H9 (cell line): ENCODE measurements at regions not wholly inside any gene's neighbourhood (a gene's known extent, or its start where the extent isn't known, plus 50 kb on each side); places are given as distances from the start of the nearest gene placed in this dataset.

Experiments
- DNase-seq: peaks from one replicate; pipeline ENCODE4 v3.0.0-alpha.2; 2017
- H2AFZ ChIP-seq: one replicate; pipeline ENCODE4 v1.6.1; 2013; ENCODE audit warnings: mild to moderate bottlenecking, low read length, control low read depth, moderate library complexity
- H2AK5ac ChIP-seq: 2 replicates; pipeline ENCODE4 v1.6.1; 2013; ENCODE audit warnings: low read length, control low read depth, mixed read lengths; ENCODE audit not compliant: insufficient read length
- H2BK120ac ChIP-seq: one replicate; pipeline ENCODE4 v1.6.1; 2013; ENCODE audit warnings: low read depth, mild to moderate bottlenecking, low read length, control low read depth, inconsistent platforms; ENCODE audit not compliant: poor library complexity, severe bottlenecking
- H2BK12ac ChIP-seq: 2 replicates; pipeline ENCODE4 v1.6.1; 2013; ENCODE audit warnings: low read length, control low read depth, mixed read lengths, low read depth; ENCODE audit not compliant: insufficient read length
- H2BK15ac ChIP-seq: 2 replicates; pipeline ENCODE4 v1.6.1; 2013; ENCODE audit warnings: low read depth, low read length, control low read depth
- H2BK20ac ChIP-seq: one replicate; pipeline ENCODE4 v1.6.1; 2013; ENCODE audit warnings: low read depth, mild to moderate bottlenecking, low read length, control low read depth, inconsistent platforms; ENCODE audit not compliant: poor library complexity, severe bottlenecking
- H2BK5ac ChIP-seq: 2 replicates; pipeline ENCODE4 v1.6.1; 2013; ENCODE audit warnings: low read length, control low read depth, mixed read lengths; ENCODE audit not compliant: insufficient read length
- H3K14ac ChIP-seq: 2 replicates; pipeline ENCODE4 v1.6.1; 2013; ENCODE audit warnings: low read length, control low read depth; ENCODE audit not compliant: insufficient read depth
- H3K18ac ChIP-seq: 2 replicates; pipeline ENCODE4 v1.6.1; 2013; ENCODE audit warnings: low read depth, mild to moderate bottlenecking, mixed read lengths, low read length, control low read depth; ENCODE audit not compliant: insufficient read length
- H3K23ac ChIP-seq: 2 replicates; pipeline ENCODE4 v1.6.1; 2013; ENCODE audit warnings: low read length, control low read depth, mixed read lengths, low read depth; ENCODE audit not compliant: insufficient read length
- H3K23me2 ChIP-seq: 2 replicates; pipeline ENCODE4 v1.6.1; 2013; ENCODE audit warnings: low read depth, mild to moderate bottlenecking, mixed read lengths, low read length, control low read depth; ENCODE audit not compliant: insufficient read length, poor library complexity, severe bottlenecking
- H3K27ac ChIP-seq: 2 replicates; pipeline ENCODE4 v1.5.1; 2013; ENCODE audit warnings: low read length, control low read depth, mixed read lengths, low read depth; ENCODE audit not compliant: insufficient read length
- H3K27me3 ChIP-seq: 2 replicates; pipeline ENCODE4 v1.6.1; 2013; ENCODE audit warnings: low read length, control low read depth, inconsistent platforms; ENCODE audit not compliant: insufficient read depth
- H3K4ac ChIP-seq: 2 replicates; pipeline ENCODE4 v1.6.1; 2013; ENCODE audit warnings: low read depth, mild to moderate bottlenecking, control low read depth, inconsistent platforms, low read length, moderate library complexity
- H3K4me1 ChIP-seq: 2 replicates; pipeline ENCODE4 v1.6.1; 2013; ENCODE audit warnings: low read length, control low read depth, inconsistent platforms; ENCODE audit not compliant: insufficient read depth
- H3K4me2 ChIP-seq: 2 replicates; pipeline ENCODE4 v1.6.1; 2013; ENCODE audit warnings: low read length, control low read depth, mixed read lengths; ENCODE audit not compliant: insufficient read length, insufficient read depth
- H3K56ac ChIP-seq: 2 replicates; pipeline ENCODE4 v1.6.1; 2013; ENCODE audit warnings: low read depth, mild to moderate bottlenecking, mixed read lengths, low read length, control low read depth; ENCODE audit not compliant: insufficient read length
- H3K79me1 ChIP-seq: 2 replicates; pipeline ENCODE4 v1.6.1; 2013; ENCODE audit warnings: low read depth, mild to moderate bottlenecking, moderate library complexity, low read length, control low read depth, inconsistent platforms; ENCODE audit not compliant: insufficient read depth, poor library complexity, severe bottlenecking
- H3K79me2 ChIP-seq: 2 replicates; pipeline ENCODE4 v1.6.1; 2013; ENCODE audit warnings: low read length, control low read depth, inconsistent platforms; ENCODE audit not compliant: insufficient read depth
- H3K9ac ChIP-seq: 2 replicates; pipeline ENCODE4 v1.6.1; 2013; ENCODE audit warnings: low read length, control low read depth, mixed read lengths; ENCODE audit not compliant: insufficient read length; ENCODE audit errors: extremely low read depth
- H3K9me3 ChIP-seq: one replicate; pipeline ENCODE4 v1.6.1; 2013; ENCODE audit warnings: low read depth, low read length, inconsistent platforms; ENCODE audit not compliant: control insufficient read depth
- H3T11ph ChIP-seq: one replicate; pipeline ENCODE4 v1.6.1; 2013; ENCODE audit warnings: mild to moderate bottlenecking, low read length, control low read depth, inconsistent platforms
- H4K20me1 ChIP-seq: one replicate; pipeline ENCODE4 v1.6.1; 2013; ENCODE audit not compliant: control insufficient read depth, insufficient read length, insufficient read depth
- H4K5ac ChIP-seq: 2 replicates; pipeline ENCODE4 v1.6.1; 2013; ENCODE audit warnings: low read depth, mild to moderate bottlenecking, mixed read lengths, low read length, control low read depth; ENCODE audit not compliant: insufficient read length
- H4K8ac ChIP-seq: replicated peaks from 2 replicates; pipeline ENCODE4 v1.6.1; 2013; ENCODE audit warnings: low read length, control low read depth, mixed read lengths, low read depth; ENCODE audit not compliant: insufficient read length
- H4K91ac ChIP-seq: 2 replicates; pipeline ENCODE4 v1.6.1; 2013; ENCODE audit warnings: low read depth, mild to moderate bottlenecking, moderate library complexity, mixed read lengths, low read length, control low read depth; ENCODE audit not compliant: insufficient read length
- H3K27ac Mint-ChIP-seq, 3 experiments: 2 replicates in 2 of 3; 3 replicates in 1 of 3; pipeline ENCODE4 v1.8.0; 2020 to 2021; ENCODE audit warnings: mixed read lengths in 3 of 3, mild to moderate bottlenecking in 1 of 3, moderate library complexity in 1 of 3
- H3K27me3 Mint-ChIP-seq: 2 replicates; pipeline ENCODE4 v1.8.0; 2021; ENCODE audit warnings: low read depth, mild to moderate bottlenecking, moderate library complexity, mixed read lengths
- H3K36me3 Mint-ChIP-seq, 3 experiments: 2 replicates in 2 of 3; 3 replicates in 1 of 3; pipeline ENCODE4 v1.8.0; 2020 to 2021; ENCODE audit warnings: low read depth in 3 of 3, mixed read lengths in 3 of 3; ENCODE audit not compliant: insufficient read depth in 1 of 3
- H3K4me1 Mint-ChIP-seq, 2 experiments: 2 replicates each; pipeline ENCODE4 v1.8.0; 2020; ENCODE audit warnings: mixed read lengths in 2 of 2
- H3K4me3 Mint-ChIP-seq, 2 experiments: 2 replicates in 1 of 2; 3 replicates in 1 of 2; pipeline ENCODE4 v1.8.0; 2020 to 2021; ENCODE audit warnings: mild to moderate bottlenecking in 2 of 2, mixed read lengths in 2 of 2, moderate library complexity in 1 of 2
- H3K9me3 Mint-ChIP-seq, 2 experiments: 2 replicates in 1 of 2; 3 replicates in 1 of 2; pipeline ENCODE4 v1.8.0; 2020; ENCODE audit warnings: mild to moderate bottlenecking in 2 of 2, mixed read lengths in 2 of 2, moderate library complexity in 1 of 2
- CTCF ChIP-seq: fragments of 200-600 bp; sonication (generic); conservative IDR thresholded peaks from 3 replicates; pipeline ENCODE4 v1.8.0; 2021; ENCODE audit warnings: antibody characterized with exemption, mild to moderate bottlenecking
- WGBS: extraction: QIAGEN DNeasy Blood & Tissue Kit; methylation state at CpG from one replicate; pipeline ENCODE4 v1.1.7; 2013; ENCODE audit warnings: missing lambda C conversion rate, low lambda C conversion rate, mixed read lengths; ENCODE audit not compliant: insufficient read length; ENCODE audit errors: extremely low coverage; 5-methylcytosine and 5-hydroxymethylcytosine counted together

- no peaks in the 10 kb centered on the region for H4K20me1 ChIP-seq
- no peak overlapping the region for H3K27ac ChIP-seq
- H3K4me2 ChIP-seq = peak overlapping the region; percentile 27
- H3T11ph ChIP-seq = no peak overlapping the region
- H3K14ac ChIP-seq = no peak overlapping the region
- no peak overlapping the region for H2BK12ac ChIP-seq
- no peaks in the 10 kb centered on the region for H3K4me1 ChIP-seq
- H4K91ac ChIP-seq = no peak overlapping the region
- no CpG with 5 or more reads among the region's 52 CpGs for WGBS
- H3K79me1 ChIP-seq = no peaks in the 10 kb centered on the region
- no peak overlapping the region for H3K4ac ChIP-seq
- TF ChIP-seq CTCF = no peak
- no peak for DNase-seq
- peaks cover 67% of the 10 kb centered on the region for H3K27me3 Mint-ChIP-seq
- no peak overlapping the region for H4K8ac ChIP-seq
- H3K23me2 ChIP-seq = peaks cover 3% of the 10 kb centered on the region
- no peak overlapping the region for H3K18ac ChIP-seq
- H3K79me2 ChIP-seq = no peaks in the 10 kb centered on the region
- peaks cover 0 to 9% of the 10 kb centered on the region in 2 experiments; a peak in 2 of 4 replicates for H3K4me1 Mint-ChIP-seq
- H3K9ac ChIP-seq = no peak overlapping the region
- no peak overlapping the region; the same call in 1 of the 2 replicates for H2BK15ac ChIP-seq
- H2AK5ac ChIP-seq = no peak overlapping the region
- H2BK5ac ChIP-seq = no peak overlapping the region
- no peak overlapping the region for H3K23ac ChIP-seq
- peaks cover 5% of the 10 kb centered on the region; the same call in 1 of the 2 replicates for H3K27me3 ChIP-seq
- H2BK20ac ChIP-seq = no peak overlapping the region
- H3K9me3 ChIP-seq = no peaks in the 10 kb centered on the region
- no peak overlapping the region for H2AFZ ChIP-seq
- no peak overlapping the region for H3K27ac Mint-ChIP-seq
- H4K5ac ChIP-seq = no peak overlapping the region
- H2BK120ac ChIP-seq = no peak overlapping the region
- peaks cover 1 to 3% of the 10 kb centered on the region in 2 experiments; a peak in 3 of 5 replicates for H3K9me3 Mint-ChIP-seq
- no peaks in the 10 kb centered on the region for H3K36me3 Mint-ChIP-seq
- peak overlapping the region; percentile 38 to 74 for H3K4me3 Mint-ChIP-seq
- no peak overlapping the region for H3K56ac ChIP-seq
Measured at GRCh38 chr20:63072231-63072791, 65.5 kb upstream of the BHLHE23 start.
